HG03025 (cell line): ENCODE measurements at regions not wholly inside any gene's neighbourhood (a gene's known extent, or its start where the extent isn't known, plus 50 kb on each side); places are given as distances from the start of the nearest gene placed in this dataset.
A peak's percentile ranks its signal among the peaks of the same experiment; 100 is the strongest.
"Not testable (repeated sequence)": the region's sequence is repeated elsewhere in the genome, so short reads cannot be mapped to it uniquely, and the experiment has no call there.

ENCODE experiments used
- ATAC-seq: cut with Tn5 transposase; IDR thresholded peaks from one replicate; pipeline ENCODE4 v1.9.1; 2021; ENCODE audit warnings: mild to moderate bottlenecking, moderate library complexity; ENCODE audit not compliant: unreplicated experiment, low FRiP score

- no peak for ATAC-seq
Observed at GRCh38 chr13:90801621-90802020, 545.9 kb upstream of the MIR17HG start.

- no peak for ATAC-seq
Observed at GRCh38 chr13:90803210-90803609, 544.3 kb upstream of the MIR17HG start.

DNA sequence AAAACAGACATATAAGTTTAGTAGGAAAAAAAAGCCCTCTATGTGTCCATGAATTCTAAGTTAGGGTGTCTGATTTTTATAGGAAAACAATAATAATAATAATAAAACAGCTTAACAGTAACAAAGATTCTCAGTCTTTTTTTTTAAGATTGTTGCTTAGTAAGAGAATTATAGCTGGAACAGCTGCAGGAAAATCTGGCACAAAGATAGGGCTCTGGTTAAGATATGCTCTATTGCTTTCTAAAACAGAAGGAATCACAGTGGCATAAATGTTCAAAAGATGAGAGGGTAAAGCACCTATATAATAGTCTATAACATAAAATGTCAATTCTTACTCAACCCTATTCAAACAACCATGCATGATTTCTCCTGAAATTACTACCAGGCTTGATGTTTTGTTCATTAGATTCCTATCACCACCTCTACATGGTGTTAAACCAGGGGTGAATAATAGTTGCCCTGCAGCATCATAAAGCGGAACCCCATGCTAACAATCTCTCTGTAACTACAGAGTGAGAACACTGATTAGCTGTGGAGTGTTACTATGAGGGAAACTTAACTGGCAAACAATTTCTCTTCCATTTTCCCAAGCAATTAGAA is 541.4 kb upstream of the MIR17HG start:
- no peak for ATAC-seq

- ATAC-seq = no peak
Observed at GRCh38 chr13:90806892-90807291, 540.6 kb upstream of the MIR17HG start.

GRCh38 chr13:90808838-90809237 is 538.6 kb upstream of the MIR17HG start:
- ATAC-seq = no peak

DNA sequence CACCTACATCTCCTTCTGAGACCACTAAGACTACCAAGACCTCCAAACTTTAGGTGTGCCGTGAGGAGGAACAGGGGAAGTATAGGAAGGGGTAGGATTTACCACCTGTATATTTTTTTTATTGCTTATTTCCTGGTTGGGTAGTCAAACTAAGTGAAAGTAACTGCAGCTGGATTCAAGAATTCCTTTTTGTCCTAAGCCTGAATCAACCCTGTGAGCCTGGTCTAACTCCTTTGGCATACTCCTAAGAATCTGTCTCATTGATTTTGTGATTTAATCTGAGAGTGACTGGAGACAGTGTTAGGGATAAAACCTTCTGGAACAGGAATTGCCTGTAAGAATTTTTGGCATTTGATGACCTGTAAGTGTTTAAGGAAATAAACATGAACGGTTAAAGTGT is 523.5 kb upstream of the MIR17HG start:
- ATAC-seq = no peak

DNA sequence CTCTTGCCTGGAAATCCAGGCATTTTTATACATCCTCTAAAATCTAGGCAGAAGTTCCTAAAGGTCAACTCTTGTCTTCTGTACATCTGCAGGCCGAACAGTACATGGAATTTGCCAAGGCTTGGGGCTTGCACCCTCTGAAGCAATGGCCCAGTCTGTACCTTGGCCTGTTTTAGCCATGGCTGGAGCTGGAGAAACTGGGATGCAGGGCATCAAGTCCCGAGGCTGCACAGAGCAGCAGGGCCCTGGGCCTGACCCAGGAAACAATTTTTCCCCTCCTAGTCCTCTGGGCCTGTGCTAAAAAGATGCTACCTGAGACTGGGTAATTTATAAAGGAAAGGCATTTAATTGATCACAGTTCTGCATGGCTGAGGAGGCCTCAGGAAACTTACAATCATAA is 520.8 kb upstream of the MIR17HG start:
- ATAC-seq = no peak

DNA sequence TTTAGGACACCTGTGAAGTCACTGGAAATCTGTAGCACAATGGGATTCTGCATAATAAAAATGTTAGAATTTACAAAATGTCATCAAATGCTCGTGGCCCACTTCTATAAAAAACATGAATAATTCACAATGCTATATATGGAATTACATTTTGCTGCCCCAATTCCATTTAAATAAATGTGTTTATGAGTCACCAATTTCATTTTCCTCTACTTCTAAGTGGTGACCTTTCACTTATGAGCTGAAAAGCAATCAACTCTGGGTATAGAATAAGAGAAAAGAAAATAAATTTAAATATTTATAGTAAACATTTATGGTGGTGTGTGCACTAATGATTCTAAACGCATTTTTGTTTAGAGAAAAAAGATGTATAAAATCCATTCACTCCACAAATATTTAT is 516.7 kb upstream of the MIR17HG start:
- no peak for ATAC-seq

- no peak for ATAC-seq
Observed at GRCh38 chr13:90833951-90834350, 513.5 kb upstream of the MIR17HG start.

- no peak for ATAC-seq
Observed at GRCh38 chr13:90834700-90835099, 512.8 kb upstream of the MIR17HG start.

- ATAC-seq = no peak
Observed at GRCh38 chr13:90835826-90836225, 511.7 kb upstream of the MIR17HG start.

DNA sequence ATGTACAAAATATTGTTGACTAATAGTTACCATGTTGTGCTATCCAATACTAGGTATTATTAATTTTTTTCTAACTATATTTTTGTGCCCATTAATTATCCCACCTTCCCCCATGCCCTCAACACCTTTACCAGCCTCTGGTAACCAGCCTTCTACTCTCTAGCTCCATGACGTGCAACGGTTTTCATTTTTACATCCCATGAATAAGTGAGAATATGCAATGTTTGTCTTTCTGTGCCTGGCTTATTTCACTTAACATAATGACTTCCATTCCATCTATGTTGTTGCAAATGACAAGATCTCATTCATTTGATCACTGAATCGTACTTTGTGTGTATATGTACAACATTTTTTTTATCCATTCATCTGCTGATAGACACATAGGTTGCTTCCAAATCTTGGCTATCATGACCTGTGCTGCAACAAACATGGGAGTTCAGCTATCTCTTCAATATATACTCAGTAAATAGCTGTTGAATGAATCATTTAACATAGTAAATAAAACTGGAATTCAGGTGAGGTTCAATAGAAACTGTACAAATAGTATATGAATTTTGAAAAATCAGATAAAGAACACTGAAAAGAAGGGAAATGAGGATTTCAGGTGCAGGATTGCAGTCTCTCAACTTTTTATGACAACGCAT is 509.0 kb upstream of the MIR17HG start:
- no peak for ATAC-seq

DNA sequence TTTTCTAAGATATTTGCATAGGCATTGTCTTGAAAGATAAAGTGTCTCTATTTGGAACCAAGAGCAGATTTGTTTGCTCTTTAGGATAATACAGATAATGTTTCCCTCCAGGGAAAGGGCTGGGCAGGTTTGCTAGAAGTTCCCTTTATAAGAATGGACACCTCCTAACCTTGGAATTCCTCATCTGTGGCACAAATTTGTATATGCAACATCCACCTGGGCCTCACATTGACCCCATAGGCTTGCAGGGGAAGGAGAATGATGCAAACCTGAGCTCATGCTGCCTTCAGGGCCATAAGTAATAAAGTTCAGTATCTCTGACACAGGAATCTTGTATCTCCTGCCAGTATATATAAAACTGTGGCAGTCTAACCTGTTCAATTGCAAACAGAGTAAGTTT is 508.4 kb upstream of the MIR17HG start:
- ATAC-seq = no peak

DNA sequence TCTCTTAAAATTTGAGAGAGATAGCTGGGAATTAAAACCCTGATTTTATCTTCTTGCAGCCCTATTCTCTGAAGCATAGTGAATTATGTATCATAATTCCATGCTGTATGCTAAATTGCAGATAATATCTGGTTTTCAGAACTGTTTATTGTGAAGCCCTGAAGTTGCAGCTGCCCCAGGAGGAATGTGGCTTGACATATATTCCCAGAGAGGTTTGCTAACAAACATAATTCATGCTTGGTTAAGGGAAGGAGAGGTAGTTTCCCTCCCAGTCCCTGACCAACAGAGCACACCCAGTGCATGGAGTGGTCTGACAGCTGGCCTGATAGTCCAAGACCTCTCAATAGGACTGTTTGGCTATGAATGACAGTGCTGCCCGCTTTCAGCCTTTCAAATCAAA is 500.6 kb upstream of the MIR17HG start:
- ATAC-seq = no peak

DNA sequence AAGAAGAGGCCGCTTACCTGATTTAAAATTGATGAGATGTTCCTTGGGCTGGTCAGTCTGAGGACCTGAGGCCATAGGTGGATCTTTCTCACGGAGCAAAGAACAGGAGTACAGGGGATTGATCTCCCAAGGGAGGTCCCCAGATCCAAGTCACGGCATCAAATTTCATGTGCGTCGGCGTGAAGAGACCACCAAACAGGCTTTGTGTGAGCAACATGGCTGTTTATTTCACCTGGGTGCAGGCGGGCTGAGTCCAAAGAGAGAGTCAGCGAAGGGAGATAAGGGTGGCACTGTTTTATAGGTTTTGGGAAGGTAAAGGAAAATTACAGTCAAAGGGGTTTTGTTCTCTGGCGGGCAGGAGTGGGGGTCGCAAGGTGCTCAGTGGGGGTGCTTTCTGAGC is 493.8 kb upstream of the MIR17HG start:
- not testable (repeated sequence) for ATAC-seq

- no peak for ATAC-seq
Observed at GRCh38 chr13:90857921-90858320, 489.6 kb upstream of the MIR17HG start.

- no peak for ATAC-seq
Observed at GRCh38 chr13:90866006-90866405, 481.5 kb upstream of the MIR17HG start.

DNA sequence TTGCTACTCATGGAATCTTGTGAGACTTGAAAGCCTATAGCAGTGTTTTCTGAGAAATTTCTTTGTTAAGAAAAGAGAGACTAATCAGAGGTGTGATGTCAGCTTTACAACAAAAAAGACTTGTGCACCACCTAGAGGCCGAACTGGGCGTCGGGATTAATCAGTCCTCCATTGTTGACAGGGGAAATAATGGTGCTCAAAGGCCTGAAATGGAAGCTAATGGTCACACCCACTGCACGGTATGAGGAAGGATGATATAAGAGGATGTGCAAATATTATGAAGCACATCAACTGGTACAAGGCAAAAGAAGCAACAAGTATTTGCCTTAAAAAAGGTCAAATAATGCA is 480.2 kb upstream of the MIR17HG start:
- peak; percentile 95 for ATAC-seq

- ATAC-seq = no peak
Observed at GRCh38 chr13:90868321-90868920, 479.1 kb upstream of the MIR17HG start.

DNA sequence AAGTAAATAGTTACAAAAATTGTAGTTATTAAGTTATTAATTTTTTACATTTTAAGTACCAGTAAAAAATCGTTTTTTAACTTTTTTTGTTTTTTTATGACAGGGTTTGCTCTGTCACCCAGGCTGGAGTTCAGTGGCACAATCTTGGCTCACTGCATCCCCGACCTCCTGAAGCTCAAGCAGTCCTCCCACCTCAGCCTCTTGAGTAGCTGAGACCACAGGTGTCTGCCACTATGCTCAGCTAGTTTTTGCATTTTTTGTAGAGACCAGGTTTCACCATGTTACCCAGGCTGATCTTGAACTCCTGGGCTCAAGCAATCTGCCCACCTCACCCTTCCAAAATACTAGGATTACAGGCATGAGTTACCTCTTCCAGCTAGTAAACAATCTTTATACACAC is 477.9 kb upstream of the MIR17HG start:
- ATAC-seq = no peak

GRCh38 chr13:90872491-90873025 is 474.9 kb upstream of the MIR17HG start:
- no peak for ATAC-seq

DNA sequence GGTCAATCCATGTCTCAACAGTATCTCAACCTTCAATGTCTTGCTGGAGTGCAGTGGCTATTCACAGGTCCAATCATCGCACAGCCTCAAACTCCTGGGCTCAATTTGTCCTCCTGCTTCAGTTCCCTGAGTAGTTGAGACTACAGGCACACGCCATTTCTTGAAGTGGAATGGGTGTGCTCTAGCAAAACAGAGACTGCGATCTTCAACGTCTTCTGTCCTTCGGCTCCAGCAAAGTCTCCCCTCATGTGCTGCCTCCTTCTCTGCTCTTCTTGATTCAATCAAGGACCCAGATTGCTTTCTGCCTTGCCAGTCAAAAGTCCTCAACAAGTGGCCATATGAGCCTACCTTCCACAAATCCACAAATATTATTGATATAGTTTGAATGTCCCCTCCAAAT is 466.7 kb upstream of the MIR17HG start:
- no peak for ATAC-seq
